Mesenchymal stem cell (in vitro differentiated cells and primary cell): ENCODE measurements at regions not wholly inside any gene's neighbourhood (a gene's known extent, or its start where the extent isn't known, plus 50 kb on each side); places are given as distances from the start of the nearest gene placed in this dataset.

Experiments used
- DNase-seq: peaks from one replicate; pipeline ENCODE4 v3.0.0-alpha.2; 2013
- H2AFZ ChIP-seq: one replicate; pipeline ENCODE4 v1.6.1; 2013; ENCODE audit warnings: low read depth, mild to moderate bottlenecking, control low read depth, inconsistent platforms, low read length, moderate library complexity
- H2AK5ac ChIP-seq: 2 replicates; pipeline ENCODE4 v1.6.1; 2013; ENCODE audit warnings: low read length, moderate library complexity, mild to moderate bottlenecking, inconsistent platforms; ENCODE audit not compliant: severe bottlenecking
- H2BK120ac ChIP-seq: one replicate; pipeline ENCODE4 v1.6.1; 2013; ENCODE audit warnings: low read depth, mild to moderate bottlenecking, inconsistent platforms, low read length, moderate library complexity
- H2BK12ac ChIP-seq, 2 experiments: one replicate each; pipeline ENCODE4 v1.6.1; 2013; ENCODE audit warnings: inconsistent platforms in 2 of 2, low read length in 2 of 2, mild to moderate bottlenecking in 2 of 2, moderate library complexity in 2 of 2, control low read depth in 1 of 2
- H2BK15ac ChIP-seq: one replicate; pipeline ENCODE4 v1.6.1; 2013; ENCODE audit warnings: mild to moderate bottlenecking, low read depth, inconsistent platforms; ENCODE audit not compliant: poor library complexity, severe bottlenecking
- H2BK5ac ChIP-seq: 2 replicates; pipeline ENCODE4 v1.6.1; 2013; ENCODE audit warnings: low read depth, mild to moderate bottlenecking, low read length, control low read depth, inconsistent platforms; ENCODE audit not compliant: poor library complexity, severe bottlenecking
- H3K14ac ChIP-seq, 2 experiments: one replicate each; pipeline ENCODE4 v1.6.1; 2013; ENCODE audit warnings: inconsistent platforms in 2 of 2, low read length in 2 of 2, control low read depth in 1 of 2, mild to moderate bottlenecking in 1 of 2, moderate library complexity in 1 of 2
- H3K18ac ChIP-seq, 2 experiments: one replicate each; pipeline ENCODE4 v1.6.1; 2013; ENCODE audit warnings: inconsistent platforms in 2 of 2, low read length in 2 of 2, control low read depth in 1 of 2, low read depth in 1 of 2, mild to moderate bottlenecking in 1 of 2
- H3K23ac ChIP-seq, 2 experiments: one replicate each; pipeline ENCODE4 v1.6.1; 2013; ENCODE audit warnings: inconsistent platforms in 2 of 2, low read length in 2 of 2, mild to moderate bottlenecking in 2 of 2, moderate library complexity in 2 of 2, control low read depth in 1 of 2
- H3K27ac ChIP-seq: 2 replicates; pipeline ENCODE4 v1.5.1; 2013; ENCODE audit warnings: mild to moderate bottlenecking, moderate library complexity, low read length, control low read depth, inconsistent platforms; ENCODE audit not compliant: poor library complexity, severe bottlenecking
- H3K27me3 ChIP-seq, 2 experiments: 2 replicates each; pipeline versions ENCODE4 v1.6.1 to v1.7.0; 2013; ENCODE audit warnings: low read length in 2 of 2, mild to moderate bottlenecking in 2 of 2, moderate library complexity in 2 of 2, control low read depth in 1 of 2, inconsistent platforms in 1 of 2; ENCODE audit not compliant: control insufficient read depth in 1 of 2, insufficient read depth in 1 of 2
- H3K36me3 ChIP-seq, 2 experiments: 2 replicates each; pipeline versions ENCODE4 v1.6.1 to v1.7.0; 2013; ENCODE audit warnings: low read length in 2 of 2, control low read depth in 1 of 2, inconsistent platforms in 1 of 2, low read depth in 1 of 2, mild to moderate bottlenecking in 1 of 2; ENCODE audit not compliant: insufficient read depth in 2 of 2, control insufficient read depth in 1 of 2
- H3K4ac ChIP-seq, 2 experiments: one replicate each; pipeline ENCODE4 v1.6.1; 2013; ENCODE audit warnings: inconsistent platforms in 2 of 2, low read length in 2 of 2, mild to moderate bottlenecking in 2 of 2, moderate library complexity in 2 of 2, control low read depth in 1 of 2, low read depth in 1 of 2
- H3K4me1 ChIP-seq: 2 replicates; pipeline ENCODE4 v1.6.1; 2013; ENCODE audit warnings: low read depth, low read length, control low read depth; ENCODE audit not compliant: control insufficient read depth, insufficient read depth
- H3K4me2 ChIP-seq: 2 replicates; pipeline ENCODE4 v1.6.1; 2013; ENCODE audit warnings: low read length, mild to moderate bottlenecking, inconsistent platforms; ENCODE audit not compliant: poor library complexity, severe bottlenecking
- H3K4me3 ChIP-seq, 2 experiments: 2 replicates each; pipeline versions ENCODE4 v1.5.1 to v1.7.0; 2013; ENCODE audit warnings: low read length in 2 of 2, mild to moderate bottlenecking in 2 of 2, control low read depth in 1 of 2, low read depth in 1 of 2; ENCODE audit not compliant: insufficient read depth in 1 of 2
- H3K79me1 ChIP-seq: replicated peaks from 2 replicates; pipeline ENCODE4 v1.6.1; 2013; ENCODE audit warnings: mild to moderate bottlenecking, control low read depth, low read length, inconsistent platforms; ENCODE audit not compliant: poor library complexity, severe bottlenecking
- H3K9ac ChIP-seq: 2 replicates; pipeline ENCODE4 v1.7.0; 2013; ENCODE audit warnings: mild to moderate bottlenecking, low read length, moderate library complexity
- H3K9me3 ChIP-seq: 2 replicates; pipeline ENCODE4 v1.7.0; 2013; ENCODE audit warnings: mild to moderate bottlenecking, low read length; ENCODE audit not compliant: control insufficient read depth
- H4K8ac ChIP-seq: one replicate; pipeline ENCODE4 v1.6.1; 2013; ENCODE audit warnings: inconsistent platforms, mild to moderate bottlenecking, low read length, moderate library complexity
- H4K91ac ChIP-seq: one replicate; pipeline ENCODE4 v1.6.1; 2013; ENCODE audit warnings: mild to moderate bottlenecking, low read length, inconsistent platforms
- WGBS: methylation state at CpG from one replicate; pipeline ENCODE4 v1.1.7; 2013; ENCODE audit warnings: mixed read lengths; 5-methylcytosine and 5-hydroxymethylcytosine counted together

DNA sequence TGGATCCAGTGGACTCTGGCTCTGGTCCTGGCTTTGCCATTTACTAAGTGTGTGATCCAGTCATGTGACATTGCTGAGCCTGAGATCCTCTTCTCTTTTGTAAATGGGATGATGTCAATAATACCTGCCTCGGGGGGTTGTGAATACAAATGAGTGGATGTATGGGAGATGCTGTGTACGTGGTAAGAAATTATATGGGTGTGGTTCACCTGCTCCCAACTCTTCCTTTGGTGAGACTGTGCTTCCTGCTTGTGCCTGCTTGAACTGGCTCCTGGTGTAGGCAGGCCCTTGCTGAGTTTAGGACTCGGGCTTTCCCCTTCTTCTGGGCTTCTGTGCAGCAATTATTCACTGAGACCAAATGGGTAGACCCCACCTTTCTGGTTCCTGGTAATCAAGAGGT is 189.5 kb upstream of the FRMD6 start:
- H4K91ac ChIP-seq = no peak overlapping the region
- H3K4ac ChIP-seq = no peak overlapping the region
- peak overlapping the region in 1 of 2 experiments; percentile 62 for H3K18ac ChIP-seq
- no peak overlapping the region for H2BK5ac ChIP-seq
- H3K27ac ChIP-seq = no peak overlapping the region
- no peaks in the 10 kb centered on the region for H3K36me3 ChIP-seq
- no peak overlapping the region for H3K4me2 ChIP-seq
- H3K14ac ChIP-seq = no peak overlapping the region
- no peak overlapping the region for H2BK15ac ChIP-seq
- H2BK12ac ChIP-seq = peak overlapping the region in 1 of 2 experiments; percentile 78
- no peak overlapping the region for H3K9ac ChIP-seq
- H2BK120ac ChIP-seq = no peak overlapping the region
- no peak overlapping the region for H3K4me3 ChIP-seq
- H3K27me3 ChIP-seq = no peaks in the 10 kb centered on the region
- H3K23ac ChIP-seq = no peak overlapping the region
- no peaks in the 10 kb centered on the region for H3K9me3 ChIP-seq
- no peak overlapping the region for H4K8ac ChIP-seq
- no peak overlapping the region for H2AFZ ChIP-seq
- 92% methylated on average over 3 of the region's 3 CpGs for WGBS
- H2AK5ac ChIP-seq = peak overlapping the region; percentile 52
- H3K4me1 ChIP-seq = no peaks in the 10 kb centered on the region
- no peaks in the 10 kb centered on the region for H3K79me1 ChIP-seq
- no peak for DNase-seq

GRCh38 chr14:51462706-51463105 is 189.0 kb upstream of the FRMD6 start:
- no peak overlapping the region for H3K9ac ChIP-seq
- H3K4me3 ChIP-seq = no peak overlapping the region
- no peak overlapping the region for H3K23ac ChIP-seq
- H2BK15ac ChIP-seq = no peak overlapping the region
- no peak overlapping the region for H3K18ac ChIP-seq
- no peak overlapping the region for H4K91ac ChIP-seq
- no peak overlapping the region for H2BK120ac ChIP-seq
- H3K14ac ChIP-seq = no peak overlapping the region
- H2AFZ ChIP-seq = no peak overlapping the region
- no peak overlapping the region for H3K4ac ChIP-seq
- DNase-seq = no peak
- H2AK5ac ChIP-seq = no peak overlapping the region
- H2BK12ac ChIP-seq = no peak overlapping the region
- H3K4me1 ChIP-seq = no peaks in the 10 kb centered on the region
- H3K79me1 ChIP-seq = no peaks in the 10 kb centered on the region
- no peak overlapping the region for H3K27ac ChIP-seq
- no peak overlapping the region for H3K4me2 ChIP-seq
- H4K8ac ChIP-seq = no peak overlapping the region
- no peaks in the 10 kb centered on the region for H3K27me3 ChIP-seq
- H3K36me3 ChIP-seq = no peaks in the 10 kb centered on the region
- H3K9me3 ChIP-seq = no peaks in the 10 kb centered on the region
- H2BK5ac ChIP-seq = no peak overlapping the region

GRCh38 chr14:51463461-51463860 is 188.2 kb upstream of the FRMD6 start:
- H3K9me3 ChIP-seq = no peaks in the 10 kb centered on the region
- no peak overlapping the region for H3K4ac ChIP-seq
- H2BK15ac ChIP-seq = no peak overlapping the region
- no peak overlapping the region for H4K8ac ChIP-seq
- H2BK12ac ChIP-seq = no peak overlapping the region
- H2AFZ ChIP-seq = no peak overlapping the region
- H3K27ac ChIP-seq = no peak overlapping the region
- H3K14ac ChIP-seq = no peak overlapping the region
- no peak overlapping the region for H2AK5ac ChIP-seq
- peak overlapping the region in 1 of 2 experiments; percentile 33 for H3K18ac ChIP-seq
- no peaks in the 10 kb centered on the region for H3K36me3 ChIP-seq
- no peaks in the 10 kb centered on the region for H3K4me1 ChIP-seq
- no peak overlapping the region for H4K91ac ChIP-seq
- no peaks in the 10 kb centered on the region for H3K79me1 ChIP-seq
- no peaks in the 10 kb centered on the region for H3K27me3 ChIP-seq
- H3K23ac ChIP-seq = no peak overlapping the region
- H3K4me3 ChIP-seq = no peak overlapping the region
- H3K4me2 ChIP-seq = no peak overlapping the region
- no peak overlapping the region for H2BK5ac ChIP-seq
- no peak overlapping the region for H3K9ac ChIP-seq
- no peak overlapping the region for H2BK120ac ChIP-seq
- no peak for DNase-seq
- 88% methylated on average over 1 of the region's 1 CpG for WGBS

- no peak overlapping the region for H3K4me3 ChIP-seq
- no peak overlapping the region for H3K14ac ChIP-seq
- no peaks in the 10 kb centered on the region for H3K9me3 ChIP-seq
- H3K18ac ChIP-seq = no peak overlapping the region
- no peak overlapping the region for H4K91ac ChIP-seq
- no peak overlapping the region for H3K4me2 ChIP-seq
- no peak overlapping the region for H2BK5ac ChIP-seq
- no peak overlapping the region for H3K9ac ChIP-seq
- no peaks in the 10 kb centered on the region for H3K36me3 ChIP-seq
- no peak overlapping the region for H2AK5ac ChIP-seq
- H3K4me1 ChIP-seq = no peaks in the 10 kb centered on the region
- no peak for DNase-seq
- no peak overlapping the region for H2BK12ac ChIP-seq
- H2BK120ac ChIP-seq = no peak overlapping the region
- H2BK15ac ChIP-seq = no peak overlapping the region
- no peaks in the 10 kb centered on the region for H3K79me1 ChIP-seq
- no peaks in the 10 kb centered on the region for H3K27me3 ChIP-seq
- 84% methylated on average over 6 of the region's 6 CpGs for WGBS
- H3K27ac ChIP-seq = no peak overlapping the region
- H3K23ac ChIP-seq = no peak overlapping the region
- no peak overlapping the region for H3K4ac ChIP-seq
- H2AFZ ChIP-seq = no peak overlapping the region
- H4K8ac ChIP-seq = no peak overlapping the region
Measured at GRCh38 chr14:51464411-51464810, 187.3 kb upstream of the FRMD6 start.
